Liver (tissue), 8 donors: ENCODE measurements at regions not wholly inside any gene's neighbourhood (a gene's known extent, or its start where the extent isn't known, plus 50 kb on each side); places are given as distances from the start of the nearest gene placed in this dataset.

Source experiments
- DNase-seq: peaks from one replicate; pipeline ENCODE4 v3.0.0-alpha.2; 2017; ENCODE audit warnings: low spot score
- H3K27ac ChIP-seq, 2 donors: one replicate each; pipeline ENCODE4 v1.7.0; 2013; ENCODE audit warnings: inconsistent platforms in 2 of 2, low read length in 2 of 2, control low read depth in 1 of 2, low read depth in 1 of 2, mild to moderate bottlenecking in 1 of 2
- H3K27me3 ChIP-seq, 4 donors: one replicate each; pipeline versions ENCODE4 v1.6.1 to v1.7.0; 2013; ENCODE audit warnings: low read length in 3 of 4, inconsistent platforms in 1 of 4, mild to moderate bottlenecking in 1 of 4, moderate library complexity in 1 of 4; ENCODE audit not compliant: control insufficient read depth in 4 of 4, insufficient read depth in 4 of 4
- H3K36me3 ChIP-seq, 4 donors: one replicate each; pipeline versions ENCODE4 v1.6.1 to v1.7.0; 2013; ENCODE audit warnings: low read length in 3 of 4, mild to moderate bottlenecking in 3 of 4, low read depth in 1 of 4, moderate library complexity in 1 of 4; ENCODE audit not compliant: control insufficient read depth in 4 of 4, insufficient read depth in 3 of 4
- H3K4me1 ChIP-seq, 4 donors: one replicate each; pipeline versions ENCODE4 v1.6.1 to v1.7.0; 2013; ENCODE audit warnings: low read length in 3 of 4, mild to moderate bottlenecking in 3 of 4, moderate library complexity in 1 of 4; ENCODE audit not compliant: control insufficient read depth in 4 of 4, insufficient read depth in 4 of 4
- H3K4me3 ChIP-seq, 3 donors: one replicate each; pipeline versions ENCODE4 v1.6.1 to v1.7.0; 2013; ENCODE audit warnings: low read length in 3 of 3, control low read depth in 1 of 3, low read depth in 1 of 3, mild to moderate bottlenecking in 1 of 3
- H3K9ac ChIP-seq, 2 donors: one replicate each; pipeline ENCODE4 v1.7.0; 2013; ENCODE audit warnings: low read length in 2 of 2, mild to moderate bottlenecking in 2 of 2, moderate library complexity in 2 of 2, control low read depth in 1 of 2, low read depth in 1 of 2
- H3K9me3 ChIP-seq, 4 donors: one replicate each; pipeline versions ENCODE4 v1.6.1 to v1.7.0; 2013; ENCODE audit warnings: low read length in 3 of 4; ENCODE audit not compliant: control insufficient read depth in 4 of 4
- EGR1 ChIP-seq, 2 donors: IDR thresholded peaks; 2 replicates each; pipeline ENCODE4 v1.6.1; 2016 to 2018; ENCODE audit warnings: antibody characterized with exemption in 2 of 2, low read depth in 2 of 2
- FOXA1 ChIP-seq: IDR thresholded peaks from 2 replicates; pipeline ENCODE4 v1.6.1; 2016; ENCODE audit warnings: antibody characterized with exemption
- FOXA2 ChIP-seq: IDR thresholded peaks from 2 replicates; pipeline ENCODE4 v1.6.1; 2016; ENCODE audit warnings: antibody characterized with exemption
- GABPA ChIP-seq, 2 donors: IDR thresholded peaks in 1 of 2; conservative IDR thresholded peaks in 1 of 2; 2 replicates each; pipeline ENCODE4 v1.6.1; 2016; ENCODE audit warnings: antibody characterized with exemption in 2 of 2, mild to moderate bottlenecking in 1 of 2, moderate library complexity in 1 of 2
- HNF4A ChIP-seq, 2 donors: conservative IDR thresholded peaks; 2 replicates each; pipeline ENCODE4 v1.6.1; 2016; ENCODE audit warnings: antibody characterized with exemption in 2 of 2, mild to moderate bottlenecking in 2 of 2
- HNF4G ChIP-seq: IDR thresholded peaks from 2 replicates; pipeline ENCODE4 v1.6.1; 2016; ENCODE audit warnings: antibody characterized with exemption
- JUND ChIP-seq, 2 donors: IDR thresholded peaks; 2 replicates each; pipeline ENCODE4 v1.6.1; 2016; ENCODE audit warnings: antibody characterized with exemption in 2 of 2
- NR2F2 ChIP-seq: IDR thresholded peaks from 2 replicates; pipeline ENCODE4 v1.6.1; 2016; ENCODE audit warnings: antibody characterized with exemption
- RAD21 ChIP-seq, 2 donors: IDR thresholded peaks; 2 replicates each; pipeline ENCODE4 v1.6.1; 2016; ENCODE audit warnings: antibody characterized with exemption in 2 of 2, mild to moderate bottlenecking in 2 of 2
- RXRA ChIP-seq, 2 donors: IDR thresholded peaks; 2 replicates each; pipeline ENCODE4 v1.6.1; 2017 to 2018; ENCODE audit warnings: antibody characterized with exemption in 2 of 2, mild to moderate bottlenecking in 1 of 2
- SP1 ChIP-seq: IDR thresholded peaks from 2 replicates; pipeline ENCODE4 v1.6.1; 2018; ENCODE audit warnings: antibody characterized with exemption, mild to moderate bottlenecking
- TAF1 ChIP-seq: conservative IDR thresholded peaks from 2 replicates; pipeline ENCODE4 v1.6.1; 2016; ENCODE audit warnings: antibody characterized with exemption, mild to moderate bottlenecking
- YY1 ChIP-seq: IDR thresholded peaks from 2 replicates; pipeline ENCODE4 v1.6.1; 2016; ENCODE audit warnings: antibody characterized with exemption, mild to moderate bottlenecking
- WGBS: extraction: QIAGEN DNeasy Blood & Tissue Kit; methylation state at CpG from one replicate; pipeline ENCODE4 v1.1.7; 2013; 5-methylcytosine and 5-hydroxymethylcytosine counted together
- TF ChIP-seq, protein P1 (sequence below): IDR thresholded peaks from 2 replicates; pipeline ENCODE4 v1.6.1; 2016; ENCODE audit warnings: antibody characterized with exemption
- TF ChIP-seq, protein P2 (sequence below): IDR thresholded peaks from 2 replicates; pipeline ENCODE4 v1.6.1; 2016; ENCODE audit warnings: antibody characterized with exemption, mild to moderate bottlenecking
- TF ChIP-seq, protein P3 (sequence below): IDR thresholded peaks from 2 replicates; pipeline ENCODE4 v1.6.1; 2016; ENCODE audit warnings: antibody characterized with exemption
- TF ChIP-seq, protein P4 (sequence below): fragments of 150-350 bp; IDR thresholded peaks from 2 replicates; pipeline ENCODE4 v1.5.1; 2017; ENCODE audit warnings: improper control_type of control experiment, low read depth, low read length; ENCODE audit not compliant: missing input control
- TF ChIP-seq, protein P5 (sequence below): IDR thresholded peaks from 2 replicates; pipeline ENCODE4 v1.6.1; 2016; ENCODE audit warnings: antibody characterized with exemption
- donor health status: healthy.
- donor health status: healthy.
- donor health status: healthy.
- donor health status: healthy.
- donor health status: healthy.

DNA sequence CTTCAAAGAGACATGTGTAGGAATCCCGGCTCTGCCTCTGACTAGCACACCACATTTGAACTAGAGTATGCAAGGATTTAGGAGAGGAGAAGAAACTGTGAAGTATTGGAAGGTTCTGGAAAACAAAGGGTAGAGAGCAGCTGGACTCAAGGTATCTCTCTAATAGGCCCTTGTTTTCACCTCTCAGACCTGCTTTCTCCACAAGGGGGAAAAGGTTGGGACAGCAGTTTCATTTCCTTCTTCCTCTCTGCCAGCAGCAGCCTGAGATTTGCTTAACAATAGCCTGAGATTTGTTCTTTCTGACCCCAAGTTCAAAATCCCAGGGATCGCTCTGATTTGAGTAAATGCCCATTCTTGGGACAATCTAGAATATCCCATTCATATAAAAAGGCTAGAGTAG, 430.6 kb upstream of the MCTP2 start:
- Histone ChIP-seq H3K4me3 (no peak overlapping the region), H3K27me3 (peaks cover 0 to 13% (median 0%) of the 10 kb centered on the region in 4 donors), H3K36me3 (no peaks in the 10 kb centered on the region), H3K27ac (no peak overlapping the region), H3K9ac (no peak overlapping the region), H3K9me3 (no peaks in the 10 kb centered on the region), H3K4me1 (no peaks in the 10 kb centered on the region)
- WGBS = 66% methylated on average over 2 of the region's 2 CpGs
- DNase-seq = no peak
- no peak for TF ChIP-seq HNF4G
- TF ChIP-seq EGR1 (IDR thresholded peaks at IDR 0.05; ENCODE audit: low read depth in 2 of 2) = no peak
- TF ChIP-seq, protein P1, sequence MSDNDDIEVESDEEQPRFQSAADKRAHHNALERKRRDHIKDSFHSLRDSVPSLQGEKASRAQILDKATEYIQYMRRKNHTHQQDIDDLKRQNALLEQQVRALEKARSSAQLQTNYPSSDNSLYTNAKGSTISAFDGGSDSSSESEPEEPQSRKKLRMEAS = no peak
- no peak for TF ChIP-seq HNF4A (conservative IDR thresholded peaks at IDR 0.05)

DNA sequence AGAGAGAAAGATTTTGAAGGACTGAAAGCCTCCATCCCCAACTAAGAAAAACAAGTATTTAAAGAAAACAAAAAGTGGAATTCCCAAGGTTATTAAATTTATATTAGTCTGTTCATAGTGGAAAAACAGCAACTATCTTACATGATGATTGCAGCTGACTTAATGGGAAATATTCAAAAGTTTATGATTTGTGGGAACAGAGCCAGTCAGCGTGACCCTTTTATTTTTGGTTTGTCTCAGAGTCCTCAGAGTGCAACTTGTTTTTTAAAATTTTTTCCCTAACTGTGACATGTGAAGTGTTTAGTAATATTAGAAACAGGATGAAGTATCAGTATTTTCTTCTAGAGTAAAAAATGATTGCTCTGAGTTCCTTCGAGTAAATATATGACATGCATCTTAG, 441.9 kb upstream of the MCTP2 start:
- no peak overlapping the region for H3K4me3 ChIP-seq
- WGBS = 75% methylated on average over 2 of the region's 2 CpGs
- H3K9me3 ChIP-seq = peaks cover 0 to 2% (median 0%) of the 10 kb centered on the region in 4 donors
- no peaks in the 10 kb centered on the region for H3K36me3 ChIP-seq
- H3K27ac ChIP-seq = no peak overlapping the region
- H3K9ac ChIP-seq = no peak overlapping the region
- TF ChIP-seq EGR1 (IDR thresholded peaks at IDR 0.05; ENCODE audit: low read depth in 2 of 2) (no peak), YY1 (no peak), RXRA (IDR thresholded peaks at IDR 0.05) (no peak), FOXA2 (no peak), HNF4A (conservative IDR thresholded peaks at IDR 0.05) (no peak), JUND (IDR thresholded peaks at IDR 0.05) (no peak), HNF4G (no peak), NR2F2 (no peak), RAD21 (IDR thresholded peaks at IDR 0.05) (no peak), FOXA1 (no peak), SP1 (no peak), GABPA (IDR thresholded peaks at IDR 0.05 in 1 of 2, conservative IDR thresholded peaks at IDR 0.05 in 1 of 2) (no peak), TAF1 (no peak)
- TF ChIP-seq, protein P1 = no peak
- TF ChIP-seq, protein P2, sequence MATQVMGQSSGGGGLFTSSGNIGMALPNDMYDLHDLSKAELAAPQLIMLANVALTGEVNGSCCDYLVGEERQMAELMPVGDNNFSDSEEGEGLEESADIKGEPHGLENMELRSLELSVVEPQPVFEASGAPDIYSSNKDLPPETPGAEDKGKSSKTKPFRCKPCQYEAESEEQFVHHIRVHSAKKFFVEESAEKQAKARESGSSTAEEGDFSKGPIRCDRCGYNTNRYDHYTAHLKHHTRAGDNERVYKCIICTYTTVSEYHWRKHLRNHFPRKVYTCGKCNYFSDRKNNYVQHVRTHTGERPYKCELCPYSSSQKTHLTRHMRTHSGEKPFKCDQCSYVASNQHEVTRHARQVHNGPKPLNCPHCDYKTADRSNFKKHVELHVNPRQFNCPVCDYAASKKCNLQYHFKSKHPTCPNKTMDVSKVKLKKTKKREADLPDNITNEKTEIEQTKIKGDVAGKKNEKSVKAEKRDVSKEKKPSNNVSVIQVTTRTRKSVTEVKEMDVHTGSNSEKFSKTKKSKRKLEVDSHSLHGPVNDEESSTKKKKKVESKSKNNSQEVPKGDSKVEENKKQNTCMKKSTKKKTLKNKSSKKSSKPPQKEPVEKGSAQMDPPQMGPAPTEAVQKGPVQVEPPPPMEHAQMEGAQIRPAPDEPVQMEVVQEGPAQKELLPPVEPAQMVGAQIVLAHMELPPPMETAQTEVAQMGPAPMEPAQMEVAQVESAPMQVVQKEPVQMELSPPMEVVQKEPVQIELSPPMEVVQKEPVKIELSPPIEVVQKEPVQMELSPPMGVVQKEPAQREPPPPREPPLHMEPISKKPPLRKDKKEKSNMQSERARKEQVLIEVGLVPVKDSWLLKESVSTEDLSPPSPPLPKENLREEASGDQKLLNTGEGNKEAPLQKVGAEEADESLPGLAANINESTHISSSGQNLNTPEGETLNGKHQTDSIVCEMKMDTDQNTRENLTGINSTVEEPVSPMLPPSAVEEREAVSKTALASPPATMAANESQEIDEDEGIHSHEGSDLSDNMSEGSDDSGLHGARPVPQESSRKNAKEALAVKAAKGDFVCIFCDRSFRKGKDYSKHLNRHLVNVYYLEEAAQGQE = no peak
- TF ChIP-seq, protein P3, sequence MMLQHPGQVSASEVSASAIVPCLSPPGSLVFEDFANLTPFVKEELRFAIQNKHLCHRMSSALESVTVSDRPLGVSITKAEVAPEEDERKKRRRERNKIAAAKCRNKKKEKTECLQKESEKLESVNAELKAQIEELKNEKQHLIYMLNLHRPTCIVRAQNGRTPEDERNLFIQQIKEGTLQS = no peak
- TF ChIP-seq, protein P4, sequence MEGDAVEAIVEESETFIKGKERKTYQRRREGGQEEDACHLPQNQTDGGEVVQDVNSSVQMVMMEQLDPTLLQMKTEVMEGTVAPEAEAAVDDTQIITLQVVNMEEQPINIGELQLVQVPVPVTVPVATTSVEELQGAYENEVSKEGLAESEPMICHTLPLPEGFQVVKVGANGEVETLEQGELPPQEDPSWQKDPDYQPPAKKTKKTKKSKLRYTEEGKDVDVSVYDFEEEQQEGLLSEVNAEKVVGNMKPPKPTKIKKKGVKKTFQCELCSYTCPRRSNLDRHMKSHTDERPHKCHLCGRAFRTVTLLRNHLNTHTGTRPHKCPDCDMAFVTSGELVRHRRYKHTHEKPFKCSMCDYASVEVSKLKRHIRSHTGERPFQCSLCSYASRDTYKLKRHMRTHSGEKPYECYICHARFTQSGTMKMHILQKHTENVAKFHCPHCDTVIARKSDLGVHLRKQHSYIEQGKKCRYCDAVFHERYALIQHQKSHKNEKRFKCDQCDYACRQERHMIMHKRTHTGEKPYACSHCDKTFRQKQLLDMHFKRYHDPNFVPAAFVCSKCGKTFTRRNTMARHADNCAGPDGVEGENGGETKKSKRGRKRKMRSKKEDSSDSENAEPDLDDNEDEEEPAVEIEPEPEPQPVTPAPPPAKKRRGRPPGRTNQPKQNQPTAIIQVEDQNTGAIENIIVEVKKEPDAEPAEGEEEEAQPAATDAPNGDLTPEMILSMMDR = no peak
- TF ChIP-seq, protein P5, sequence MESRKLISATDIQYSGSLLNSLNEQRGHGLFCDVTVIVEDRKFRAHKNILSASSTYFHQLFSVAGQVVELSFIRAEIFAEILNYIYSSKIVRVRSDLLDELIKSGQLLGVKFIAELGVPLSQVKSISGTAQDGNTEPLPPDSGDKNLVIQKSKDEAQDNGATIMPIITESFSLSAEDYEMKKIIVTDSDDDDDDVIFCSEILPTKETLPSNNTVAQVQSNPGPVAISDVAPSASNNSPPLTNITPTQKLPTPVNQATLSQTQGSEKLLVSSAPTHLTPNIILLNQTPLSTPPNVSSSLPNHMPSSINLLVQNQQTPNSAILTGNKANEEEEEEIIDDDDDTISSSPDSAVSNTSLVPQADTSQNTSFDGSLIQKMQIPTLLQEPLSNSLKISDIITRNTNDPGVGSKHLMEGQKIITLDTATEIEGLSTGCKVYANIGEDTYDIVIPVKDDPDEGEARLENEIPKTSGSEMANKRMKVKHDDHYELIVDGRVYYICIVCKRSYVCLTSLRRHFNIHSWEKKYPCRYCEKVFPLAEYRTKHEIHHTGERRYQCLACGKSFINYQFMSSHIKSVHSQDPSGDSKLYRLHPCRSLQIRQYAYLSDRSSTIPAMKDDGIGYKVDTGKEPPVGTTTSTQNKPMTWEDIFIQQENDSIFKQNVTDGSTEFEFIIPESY = no peak
- DNase-seq = no peak
- H3K27me3 ChIP-seq = peaks cover 0 to 5% (median 0%) of the 10 kb centered on the region in 4 donors
- peaks cover 0 to 1% (median 0%) of the 10 kb centered on the region in 4 donors for H3K4me1 ChIP-seq
